GM23338 (cell line): ENCODE measurements at regions not wholly inside any gene's neighbourhood (a gene's known extent, or its start where the extent isn't known, plus 50 kb on each side); places are given as distances from the start of the nearest gene placed in this dataset.

Experiments used
- ATAC-seq: fragments of 200-7000 bp; cut with Tn5 transposase; 3 replicates; pipeline ENCODE4 v1.9.1; 2020
- DNase-seq: peaks from one replicate; pipeline ENCODE4 v3.0.0-alpha.2; 2015; ENCODE audit warnings: low spot score
- H2AFZ ChIP-seq: fragments of 200-600 bp; sonication (generic); 2 replicates; pipeline ENCODE4 v1.8.0; 2016; ENCODE audit warnings: antibody characterized with exemption, mild to moderate bottlenecking, moderate library complexity
- H3F3A ChIP-seq: fragments of 200-600 bp; sonication (generic); replicated peaks from 2 replicates; pipeline ENCODE4 v1.8.0; 2017; ENCODE audit warnings: antibody characterized with exemption, mixed run types, low read depth
- H3K27ac ChIP-seq: fragments of 200-600 bp; sonication (generic); 2 replicates; pipeline ENCODE4 v1.6.1; 2016; ENCODE audit warnings: low read depth
- H3K27me3 ChIP-seq: fragments of 200-600 bp; sonication (generic); 2 replicates; pipeline ENCODE4 v1.8.0; 2016; ENCODE audit warnings: mild to moderate bottlenecking, mixed run types, moderate library complexity; ENCODE audit not compliant: insufficient read depth
- H3K36me3 ChIP-seq: fragments of 200-600 bp; sonication (generic); 2 replicates; pipeline ENCODE4 v1.8.0; 2016; ENCODE audit warnings: mild to moderate bottlenecking; ENCODE audit not compliant: insufficient read depth
- H3K4me1 ChIP-seq: fragments of 200-600 bp; sonication (generic); 2 replicates; pipeline ENCODE4 v1.8.0; 2016; ENCODE audit warnings: mild to moderate bottlenecking, moderate library complexity; ENCODE audit not compliant: insufficient read depth
- H3K4me2 ChIP-seq: fragments of 200-600 bp; sonication (generic); 2 replicates; pipeline ENCODE4 v1.7.1; 2017; ENCODE audit warnings: mixed run types
- H3K4me3 ChIP-seq: fragments of 200-600 bp; sonication (generic); 2 replicates; pipeline ENCODE4 v1.6.1; 2016; ENCODE audit warnings: mixed run types
- H3K79me2 ChIP-seq: fragments of 200-600 bp; sonication (generic); replicated peaks from 2 replicates; pipeline ENCODE4 v1.8.0; 2017; ENCODE audit warnings: mild to moderate bottlenecking; ENCODE audit not compliant: insufficient read depth
- H3K9me2 ChIP-seq: fragments of 200-600 bp; sonication (generic); 2 replicates; pipeline ENCODE4 v1.8.0; 2017; ENCODE audit not compliant: insufficient read depth
- H4K20me1 ChIP-seq: fragments of 200-600 bp; sonication (generic); replicated peaks from 2 replicates; pipeline ENCODE4 v1.8.0; 2017; ENCODE audit warnings: mild to moderate bottlenecking; ENCODE audit not compliant: insufficient read depth
- H3K27ac Mint-ChIP-seq: 2 replicates; pipeline ENCODE4 v1.8.0; 2020; ENCODE audit warnings: inconsistent platforms, mild to moderate bottlenecking, moderate library complexity, mixed read lengths
- H3K27me3 Mint-ChIP-seq: 3 replicates; pipeline ENCODE4 v1.8.0; 2022; ENCODE audit warnings: low read depth, mild to moderate bottlenecking, moderate library complexity, mixed read lengths, inconsistent platforms; ENCODE audit not compliant: insufficient read depth, poor library complexity
- H3K36me3 Mint-ChIP-seq: 3 replicates; pipeline ENCODE4 v1.8.0; 2021; ENCODE audit warnings: low read depth, mild to moderate bottlenecking, inconsistent platforms, moderate library complexity, mixed read lengths
- H3K4me1 Mint-ChIP-seq: 3 replicates; pipeline ENCODE4 v1.8.0; 2020; ENCODE audit warnings: mild to moderate bottlenecking, inconsistent platforms, mixed read lengths
- H3K4me3 Mint-ChIP-seq: 3 replicates; pipeline ENCODE4 v1.8.0; 2021; ENCODE audit warnings: moderate library complexity, mild to moderate bottlenecking, inconsistent platforms, mixed read lengths
- H3K9me3 Mint-ChIP-seq: 3 replicates; pipeline ENCODE4 v1.8.0; 2020; ENCODE audit warnings: moderate library complexity, mild to moderate bottlenecking, inconsistent platforms, mixed read lengths
- CTCF ChIP-seq, 2 experiments: fragments of 200-600 bp in 1 of 2; sonication (generic) in 1 of 2; conservative IDR thresholded peaks; 2 replicates each; pipeline versions ENCODE4 v1.5.1 to v1.6.1; 2016 to 2017; ENCODE audit warnings: antibody characterized with exemption in 2 of 2, low read depth in 2 of 2, mild to moderate bottlenecking in 2 of 2, moderate library complexity in 1 of 2
- ETS1 ChIP-seq: IDR thresholded peaks from 2 replicates; pipeline ENCODE4 v1.6.1; 2016; ENCODE audit warnings: antibody characterized with exemption
- EZH2phosphoT487 ChIP-seq: fragments of 200-600 bp; sonication (generic); IDR thresholded peaks from one replicate; pipeline ENCODE4 v1.8.1; 2018; ENCODE audit warnings: antibody characterized with exemption; ENCODE audit not compliant: unreplicated experiment
- NANOG ChIP-seq: IDR thresholded peaks from 2 replicates; pipeline ENCODE4 v1.6.1; 2016; ENCODE audit warnings: antibody characterized with exemption, borderline replicate concordance
- POLR2AphosphoS5 ChIP-seq: IDR thresholded peaks from 2 replicates; pipeline ENCODE4 v1.6.1; 2016; ENCODE audit warnings: antibody characterized with exemption, low read depth
- STAT1 ChIP-seq: IDR thresholded peaks from one replicate; pipeline ENCODE4 v1.6.1; 2016; ENCODE audit warnings: antibody characterized with exemption; ENCODE audit not compliant: unreplicated experiment
- ZNF114 ChIP-seq: fragments of 250-450 bp; sonication (Bioruptor Pico); IDR thresholded peaks from 2 replicates; pipeline ENCODE4 v1.5.0; 2020; ENCODE audit warnings: mild to moderate bottlenecking, moderate library complexity
- ZNF331 ChIP-seq: fragments of 250-450 bp; sonication (Bioruptor Pico); IDR thresholded peaks from 2 replicates; pipeline ENCODE4 v1.5.0; 2020; ENCODE audit warnings: low read depth, mild to moderate bottlenecking, moderate library complexity
- ZNF462 ChIP-seq: fragments of 250-450 bp; sonication (Bioruptor Pico); IDR thresholded peaks from 2 replicates; pipeline ENCODE4 v1.5.0; 2020; ENCODE audit warnings: mild to moderate bottlenecking, moderate library complexity

GRCh38 chrX:146036000-146036399 lies 218.4 kb downstream of the SLITRK2 start:
- no peak for DNase-seq
- Mint-ChIP-seq H3K9me3 (peaks cover 76% of the 10 kb centered on the region), H3K4me1 (no peaks in the 10 kb centered on the region), H3K27me3 (peaks cover 2% of the 10 kb centered on the region), H3K36me3 (no peaks in the 10 kb centered on the region; the same call in 2 of the 3 replicates), H3K27ac (no peak overlapping the region), H3K4me3 (no peak overlapping the region)
- Histone ChIP-seq H3F3A (no peaks in the 10 kb centered on the region), H2AFZ (no peak overlapping the region), H3K4me1 (no peaks in the 10 kb centered on the region), H3K79me2 (no peaks in the 10 kb centered on the region), H3K4me2 (no peak overlapping the region), H3K27ac (no peak overlapping the region), H3K27me3 (no peaks in the 10 kb centered on the region), H3K4me3 (no peak overlapping the region), H4K20me1 (no peaks in the 10 kb centered on the region), H3K36me3 (no peaks in the 10 kb centered on the region), H3K9me2 (no peaks in the 10 kb centered on the region)
- TF ChIP-seq STAT1 = no peak
- no peak for TF ChIP-seq NANOG
- no peak for TF ChIP-seq ZNF114 (CRISPR knock-in tag)
- no peak for TF ChIP-seq ETS1
- no peak for TF ChIP-seq POLR2AphosphoS5
- no peak for TF ChIP-seq EZH2phosphoT487
- no peak for TF ChIP-seq ZNF331
- TF ChIP-seq ZNF462 (CRISPR knock-in tag) = no peak
- no peak for TF ChIP-seq CTCF (conservative IDR thresholded peaks at IDR 0.05; ENCODE audit: low read depth in 2 of 2)
- ATAC-seq = no peak
